Mesendoderm (in vitro differentiated cells): ENCODE measurements at regions not wholly inside any gene's neighbourhood (a gene's known extent, or its start where the extent isn't known, plus 50 kb on each side); places are given as distances from the start of the nearest gene placed in this dataset.

Experiments used
- DNase-seq: peaks from one replicate; pipeline ENCODE4 v3.0.0; 2013
- H2AK5ac ChIP-seq: 2 replicates; pipeline ENCODE4 v1.6.1; 2013; ENCODE audit warnings: low read length, inconsistent platforms
- H2BK120ac ChIP-seq: 2 replicates; pipeline ENCODE4 v1.6.1; 2013; ENCODE audit warnings: low read depth, mild to moderate bottlenecking, low read length, moderate library complexity, mixed read lengths
- H2BK15ac ChIP-seq: replicated peaks from 2 replicates; pipeline ENCODE4 v1.6.1; 2013; ENCODE audit warnings: low read depth, mild to moderate bottlenecking, moderate library complexity
- H2BK5ac ChIP-seq: 2 replicates; pipeline ENCODE4 v1.6.1; 2013; ENCODE audit warnings: low read length, inconsistent platforms
- H3K18ac ChIP-seq: 2 replicates; pipeline ENCODE4 v1.6.1; 2013; ENCODE audit warnings: mild to moderate bottlenecking, low read length, mixed read lengths
- H3K23ac ChIP-seq: one replicate; pipeline ENCODE4 v1.6.1; 2013; ENCODE audit warnings: low read length
- H3K27ac ChIP-seq: 2 replicates; pipeline ENCODE4 v1.5.1; 2013; ENCODE audit warnings: low read depth, mild to moderate bottlenecking, inconsistent platforms, low read length, moderate library complexity
- H3K27me3 ChIP-seq: 2 replicates; pipeline ENCODE4 v1.6.1; 2013; ENCODE audit warnings: low read length, control low read depth, mild to moderate bottlenecking, inconsistent platforms; ENCODE audit not compliant: insufficient read depth, poor library complexity
- H3K36me3 ChIP-seq: 2 replicates; pipeline ENCODE4 v1.6.1; 2013; ENCODE audit warnings: low read length, inconsistent platforms; ENCODE audit not compliant: control insufficient read depth, insufficient read depth
- H3K4ac ChIP-seq: one replicate; pipeline ENCODE4 v1.6.1; 2013; ENCODE audit warnings: low read depth, mild to moderate bottlenecking, low read length, moderate library complexity
- H3K4me1 ChIP-seq: 2 replicates; pipeline ENCODE4 v1.6.1; 2013; ENCODE audit warnings: low read depth, low read length, inconsistent platforms; ENCODE audit not compliant: control insufficient read depth
- H3K4me2 ChIP-seq: 2 replicates; pipeline ENCODE4 v1.6.1; 2013; ENCODE audit warnings: low read length
- H3K4me3 ChIP-seq: 2 replicates; pipeline ENCODE4 v1.5.1; 2013; ENCODE audit warnings: mild to moderate bottlenecking, low read length
- H3K56ac ChIP-seq: one replicate; pipeline ENCODE4 v1.6.1; 2013; ENCODE audit warnings: low read length
- H3K79me1 ChIP-seq: 2 replicates; pipeline ENCODE4 v1.6.1; 2013; ENCODE audit warnings: low read length, inconsistent platforms
- H3K79me2 ChIP-seq: 2 replicates; pipeline ENCODE4 v1.6.1; 2013; ENCODE audit warnings: mild to moderate bottlenecking, low read length; ENCODE audit not compliant: control insufficient read depth, insufficient read depth
- H3K9ac ChIP-seq: 2 replicates; pipeline ENCODE4 v1.6.1; 2013; ENCODE audit warnings: low read length, inconsistent platforms
- H4K5ac ChIP-seq: one replicate; pipeline ENCODE4 v1.6.1; 2013; ENCODE audit warnings: low read length
- H4K8ac ChIP-seq: one replicate; pipeline ENCODE4 v1.6.1; 2013; ENCODE audit warnings: low read depth, mild to moderate bottlenecking, control low read depth, low read length, moderate library complexity
- WGBS: extraction: QIAGEN DNeasy Blood & Tissue Kit; methylation state at CpG from one replicate; pipeline ENCODE4 v1.1.7; 2013; ENCODE audit warnings: low lambda C conversion rate, missing lambda C conversion rate; ENCODE audit not compliant: insufficient coverage; ENCODE audit errors: extremely low coverage; 5-methylcytosine and 5-hydroxymethylcytosine counted together

DNA sequence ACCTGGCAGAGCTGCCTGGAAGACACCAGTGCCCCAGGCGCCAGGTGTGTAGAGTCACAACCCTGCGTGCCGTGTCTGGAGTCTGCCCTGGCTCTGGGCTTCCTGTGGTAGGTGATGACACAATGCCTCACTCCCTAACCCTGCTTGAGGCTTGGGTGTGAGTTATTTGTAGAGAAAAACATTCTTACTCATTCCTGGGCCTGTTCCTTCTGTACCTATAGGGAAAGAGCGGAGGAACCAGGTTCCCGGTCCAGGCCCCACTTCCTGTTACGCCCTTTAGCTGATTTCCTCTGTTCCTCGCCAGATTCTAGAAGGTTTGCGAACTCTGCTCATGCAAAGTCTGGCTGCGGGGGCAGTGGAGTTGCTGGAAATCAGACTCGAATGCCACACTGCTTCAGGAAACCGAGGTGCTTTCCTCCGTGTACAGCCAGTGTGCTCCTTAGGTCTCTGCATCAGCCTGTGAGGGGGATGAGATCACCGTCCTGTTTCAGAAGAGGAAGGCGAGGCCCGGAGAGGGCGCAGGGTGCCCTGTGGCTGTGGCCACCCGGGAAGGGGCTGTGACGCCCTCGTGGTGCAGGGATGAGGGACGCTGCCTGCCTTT is 67.1 kb upstream of the DUSP22 start:
- H3K4me2 ChIP-seq: no peak overlapping the region
- H3K23ac ChIP-seq: no peak overlapping the region
- H4K8ac ChIP-seq: no peak overlapping the region
- no peak overlapping the region for H3K18ac ChIP-seq
- no peak for DNase-seq
- no peaks in the 10 kb centered on the region for H3K36me3 ChIP-seq
- no peak overlapping the region for H3K4me3 ChIP-seq
- H4K5ac ChIP-seq: no peak overlapping the region
- no peak overlapping the region for H3K27ac ChIP-seq
- no peak overlapping the region for H2BK120ac ChIP-seq
- H3K79me1 ChIP-seq: no peaks in the 10 kb centered on the region
- WGBS: no CpG with 5 or more reads among the region's 20 CpGs
- no peak overlapping the region for H2BK5ac ChIP-seq
- no peaks in the 10 kb centered on the region for H3K27me3 ChIP-seq
- H2BK15ac ChIP-seq: no peak overlapping the region
- H3K4ac ChIP-seq: no peak overlapping the region
- H3K9ac ChIP-seq: no peak overlapping the region
- no peaks in the 10 kb centered on the region for H3K4me1 ChIP-seq
- no peak overlapping the region for H3K56ac ChIP-seq
- no peaks in the 10 kb centered on the region for H3K79me2 ChIP-seq
- H2AK5ac ChIP-seq: no peak overlapping the region

GRCh38 chr6:225907-226306 is 66.4 kb upstream of the DUSP22 start:
- no peaks in the 10 kb centered on the region for H3K27me3 ChIP-seq
- H3K79me1 ChIP-seq: no peaks in the 10 kb centered on the region
- no peak overlapping the region for H4K5ac ChIP-seq
- WGBS: no CpG with 5 or more reads among the region's 17 CpGs
- no peak overlapping the region for H3K4me2 ChIP-seq
- no peak overlapping the region for H3K4ac ChIP-seq
- H3K18ac ChIP-seq: no peak overlapping the region
- DNase-seq: no peak
- no peak overlapping the region for H2BK5ac ChIP-seq
- H3K23ac ChIP-seq: no peak overlapping the region
- no peak overlapping the region for H4K8ac ChIP-seq
- H3K4me1 ChIP-seq: no peaks in the 10 kb centered on the region
- H3K36me3 ChIP-seq: no peaks in the 10 kb centered on the region
- no peak overlapping the region for H3K9ac ChIP-seq
- H2AK5ac ChIP-seq: no peak overlapping the region
- no peak overlapping the region for H3K4me3 ChIP-seq
- no peak overlapping the region for H3K27ac ChIP-seq
- no peak overlapping the region for H2BK120ac ChIP-seq
- H2BK15ac ChIP-seq: no peak overlapping the region
- no peak overlapping the region for H3K56ac ChIP-seq
- no peaks in the 10 kb centered on the region for H3K79me2 ChIP-seq

- DNase-seq: no peak
- WGBS: no CpG with 5 or more reads among the region's 6 CpGs
- Histone ChIP-seq H3K4ac (no peak overlapping the region), H3K18ac (no peak overlapping the region), H3K79me1 (no peaks in the 10 kb centered on the region), H3K23ac (no peak overlapping the region), H4K5ac (no peak overlapping the region), H3K4me2 (no peak overlapping the region), H4K8ac (no peak overlapping the region), H3K27ac (no peak overlapping the region), H2BK5ac (no peak overlapping the region), H3K36me3 (no peaks in the 10 kb centered on the region), H2AK5ac (no peak overlapping the region), H3K4me1 (no peaks in the 10 kb centered on the region), H3K56ac (no peak overlapping the region), H2BK15ac (no peak overlapping the region), H3K27me3 (no peaks in the 10 kb centered on the region), H3K4me3 (no peak overlapping the region), H3K79me2 (no peaks in the 10 kb centered on the region), H2BK120ac (no peak overlapping the region), H3K9ac (no peak overlapping the region)
These were observed 65.7 kb upstream of the DUSP22 start for GRCh38 chr6:226516-227073.

DNA sequence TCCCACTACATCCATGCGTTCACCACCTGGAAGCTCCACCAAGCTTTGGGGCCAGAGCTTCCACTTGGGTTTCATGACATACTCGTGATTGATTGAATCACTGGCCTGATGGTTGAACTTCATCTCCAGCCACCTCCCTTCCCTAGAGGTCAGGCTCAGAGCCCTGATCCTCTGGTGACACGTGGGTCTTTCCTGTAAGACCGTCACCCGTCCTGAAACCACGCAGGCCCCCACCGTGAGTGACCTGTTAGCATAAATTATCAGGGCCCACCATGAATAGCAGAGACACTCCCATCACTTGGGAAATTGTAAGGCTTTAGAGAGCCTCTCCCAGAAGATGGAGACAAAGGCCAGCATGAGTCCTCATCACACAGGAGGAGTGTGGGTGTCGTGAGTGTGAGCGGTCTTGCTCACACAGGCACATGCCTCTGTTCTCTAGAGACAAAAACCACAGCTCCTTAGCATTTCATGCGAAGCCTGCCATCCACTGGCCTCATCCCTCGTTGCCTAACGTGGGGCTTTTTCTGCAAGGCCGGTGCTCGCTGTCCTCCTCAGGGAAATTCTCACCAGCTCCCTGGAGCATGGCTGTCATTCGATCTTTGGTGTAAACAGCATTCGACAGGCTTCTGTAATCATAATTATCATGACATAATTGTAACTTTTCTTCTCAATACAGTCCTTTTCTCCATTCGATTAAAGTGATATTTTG is 65.1 kb upstream of the DUSP22 start:
- Histone ChIP-seq H3K27me3 (no peaks in the 10 kb centered on the region), H3K4me3 (no peak overlapping the region), H2AK5ac (no peak overlapping the region), H3K36me3 (no peaks in the 10 kb centered on the region), H2BK120ac (no peak overlapping the region), H3K23ac (no peak overlapping the region), H3K4ac (no peak overlapping the region), H3K4me2 (no peak overlapping the region), H3K79me2 (no peaks in the 10 kb centered on the region), H4K5ac (no peak overlapping the region), H3K18ac (no peak overlapping the region), H3K79me1 (no peaks in the 10 kb centered on the region), H3K9ac (no peak overlapping the region), H2BK15ac (no peak overlapping the region), H4K8ac (no peak overlapping the region), H3K27ac (no peak overlapping the region), H3K56ac (no peak overlapping the region), H3K4me1 (no peaks in the 10 kb centered on the region), H2BK5ac (no peak overlapping the region)
- no peak for DNase-seq
- WGBS: no CpG with 5 or more reads among the region's 17 CpGs

DNA sequence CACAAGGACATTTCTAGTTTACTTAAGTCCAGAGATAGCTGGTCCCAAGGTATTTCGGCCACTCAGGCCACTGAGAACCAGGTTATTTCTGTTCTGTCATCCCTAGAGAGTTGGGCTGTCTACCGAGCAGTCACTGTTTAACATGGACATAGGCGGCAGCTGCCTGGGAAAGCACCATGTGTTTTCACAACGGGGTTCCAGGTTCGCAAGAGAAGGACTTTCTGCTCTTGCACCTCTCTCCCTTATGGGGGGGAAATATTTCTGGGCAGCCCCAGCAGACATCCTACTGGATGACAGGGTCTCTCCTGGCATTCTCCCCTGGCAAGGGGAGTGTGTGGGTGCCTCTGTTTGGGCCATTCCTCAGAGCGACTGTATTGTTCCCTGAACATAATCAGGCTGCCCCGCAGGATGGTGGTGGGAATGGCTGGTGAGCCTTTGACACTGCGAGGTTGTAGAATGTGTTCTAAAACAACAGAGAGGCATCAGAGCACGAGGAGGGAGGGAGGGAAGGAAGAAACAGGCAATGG is 64.4 kb upstream of the DUSP22 start:
- no peaks in the 10 kb centered on the region for H3K79me1 ChIP-seq
- no peak for DNase-seq
- no peak overlapping the region for H3K18ac ChIP-seq
- no peak overlapping the region for H4K8ac ChIP-seq
- H2AK5ac ChIP-seq: no peak overlapping the region
- no peaks in the 10 kb centered on the region for H3K4me1 ChIP-seq
- no peak overlapping the region for H3K23ac ChIP-seq
- no peak overlapping the region for H3K27ac ChIP-seq
- H3K4me2 ChIP-seq: no peak overlapping the region
- no peak overlapping the region for H3K56ac ChIP-seq
- no peaks in the 10 kb centered on the region for H3K79me2 ChIP-seq
- no peaks in the 10 kb centered on the region for H3K27me3 ChIP-seq
- no peaks in the 10 kb centered on the region for H3K36me3 ChIP-seq
- H2BK120ac ChIP-seq: no peak overlapping the region
- H3K4ac ChIP-seq: no peak overlapping the region
- H2BK15ac ChIP-seq: no peak overlapping the region
- H4K5ac ChIP-seq: no peak overlapping the region
- no peak overlapping the region for H3K4me3 ChIP-seq
- no CpG with 5 or more reads among the region's 9 CpGs for WGBS
- H3K9ac ChIP-seq: no peak overlapping the region
- no peak overlapping the region for H2BK5ac ChIP-seq
